ENCODE measurements at regions not wholly inside any gene's neighbourhood (a gene's known extent, or its start where the extent isn't known, plus 50 kb on each side); places are given as distances from the start of the nearest gene placed in this dataset.

GRCh38 chr16:54453871-54454270, 167.3 kb upstream of the IRX3 start:
- no peak for DNase-seq (ENCODE audit: low read depth)
- H3K4me3 ChIP-seq (ENCODE audit: low read depth, low read length): no peak overlapping the region
- TF ChIP-seq CTCF (IDR thresholded peaks at IDR 0.05; ENCODE audit: low read depth, low read length, missing control alignments): no peak

- TF ChIP-seq CTCF (IDR thresholded peaks at IDR 0.05; ENCODE audit: low read depth, low read length, missing control alignments): no peak
- no peak for DNase-seq (ENCODE audit: low read depth)
- H3K4me3 ChIP-seq (ENCODE audit: low read depth, low read length): no peak overlapping the region
These were observed 161.2 kb upstream of the IRX3 start for GRCh38 chr16:54447576-54448440.

- TF ChIP-seq CTCF (IDR thresholded peaks at IDR 0.05; ENCODE audit: low read depth, low read length, missing control alignments): no peak
- H3K4me3 ChIP-seq (ENCODE audit: low read depth, low read length): no peak overlapping the region
- DNase-seq (ENCODE audit: low read depth): no peak
These were observed 160.1 kb upstream of the IRX3 start for GRCh38 chr16:54446639-54447038.

GRCh38 chr16:54444851-54445458, 158.4 kb upstream of the IRX3 start:
- no peak overlapping the region for H3K4me3 ChIP-seq (ENCODE audit: low read depth, low read length)
- DNase-seq (ENCODE audit: low read depth): no peak
- TF ChIP-seq CTCF (IDR thresholded peaks at IDR 0.05; ENCODE audit: low read depth, low read length, missing control alignments): no peak

- no peak overlapping the region for H3K4me3 ChIP-seq (ENCODE audit: low read depth, low read length)
- no peak for TF ChIP-seq CTCF (IDR thresholded peaks at IDR 0.05; ENCODE audit: low read depth, low read length, missing control alignments)
- no peak for DNase-seq (ENCODE audit: low read depth)
These were observed 157.3 kb upstream of the IRX3 start for GRCh38 chr16:54443839-54444238.

GRCh38 chr16:54443352-54443751, 156.8 kb upstream of the IRX3 start:
- H3K4me3 ChIP-seq (ENCODE audit: low read depth, low read length): no peak overlapping the region
- no peak for TF ChIP-seq CTCF (IDR thresholded peaks at IDR 0.05; ENCODE audit: low read depth, low read length, missing control alignments)
- no peak for DNase-seq (ENCODE audit: low read depth)

Data from GM12864 (cell line).